ENCODE measurements at regions not wholly inside any gene's neighbourhood (a gene's known extent, or its start where the extent isn't known, plus 50 kb on each side); places are given as distances from the start of the nearest gene placed in this dataset.
"Not testable (repeated sequence)": the region's sequence is repeated elsewhere in the genome, so short reads cannot be mapped to it uniquely, and the experiment has no call there.

DNA sequence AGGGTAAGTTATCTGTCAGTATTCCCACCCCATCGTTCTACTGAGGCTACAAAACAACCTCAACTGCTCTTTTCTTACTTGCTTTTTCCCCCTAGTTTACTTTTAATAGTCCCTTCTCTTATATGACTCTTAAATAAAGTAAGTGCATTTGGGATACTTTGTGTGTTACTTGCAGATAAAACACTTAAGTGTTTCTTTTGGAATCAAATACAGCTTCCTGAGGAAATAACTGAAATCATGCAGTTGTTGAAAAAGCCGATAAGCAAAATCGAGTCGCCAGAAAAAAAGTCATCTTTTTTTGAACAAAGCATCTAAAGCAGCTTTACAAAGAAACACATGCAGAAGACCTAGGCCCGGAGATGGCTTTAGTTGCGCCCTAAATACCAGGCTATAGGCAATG, 53.5 kb upstream of the EPB41L4A start:
- no peak for DNase-seq (ENCODE audit: low read depth)

DNA sequence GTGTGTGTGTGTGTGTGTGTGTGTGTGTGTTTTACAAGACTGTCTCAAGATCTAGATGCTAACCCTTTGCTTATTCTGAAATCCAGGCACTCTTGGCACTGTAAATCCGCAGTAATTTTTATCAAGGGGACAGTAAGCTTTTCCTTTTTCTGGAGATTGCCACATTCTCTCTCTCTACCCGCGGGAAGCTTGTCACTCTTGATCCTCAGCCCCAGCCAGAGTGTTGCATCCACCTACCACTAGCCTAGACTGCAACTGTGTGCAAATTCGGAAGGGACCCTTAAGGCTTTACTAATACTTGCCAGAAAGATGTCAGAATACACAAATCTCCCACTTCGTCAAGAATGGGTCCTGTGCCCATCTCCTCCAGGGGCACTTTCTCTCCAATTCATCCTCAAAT, 54.9 kb upstream of the EPB41L4A start:
- DNase-seq (ENCODE audit: low read depth) = no peak

DNA sequence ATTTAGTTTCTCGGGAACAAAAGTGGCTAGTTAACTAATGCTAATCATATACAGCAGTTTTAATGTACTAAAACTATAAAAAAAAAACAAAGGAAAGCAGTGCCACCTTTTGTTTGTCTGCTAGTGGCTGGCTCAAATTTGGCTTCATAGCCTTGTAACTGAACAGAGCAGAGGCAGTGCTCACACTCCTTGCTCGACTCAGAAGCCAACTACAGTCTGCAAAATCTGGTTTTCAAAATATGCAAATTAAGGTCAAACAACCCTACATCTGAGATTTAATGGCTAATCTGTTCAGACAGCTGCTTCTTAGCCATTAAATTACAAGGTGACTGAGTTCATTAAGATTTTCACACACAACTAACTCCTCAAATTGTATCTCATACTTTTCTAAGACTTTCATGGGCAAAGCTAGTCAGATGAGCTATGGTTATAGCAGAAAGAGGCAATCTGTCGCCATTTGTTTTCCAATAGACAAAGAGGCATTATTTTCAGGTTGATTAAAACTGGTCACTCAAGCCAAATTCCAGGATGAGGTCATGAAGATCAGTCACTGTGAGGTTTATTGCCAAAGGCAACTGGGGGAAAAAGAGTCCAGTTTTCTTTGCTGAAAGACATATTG, 56.8 kb upstream of the EPB41L4A start:
- DNase-seq (ENCODE audit: low read depth) = no peak

DNA sequence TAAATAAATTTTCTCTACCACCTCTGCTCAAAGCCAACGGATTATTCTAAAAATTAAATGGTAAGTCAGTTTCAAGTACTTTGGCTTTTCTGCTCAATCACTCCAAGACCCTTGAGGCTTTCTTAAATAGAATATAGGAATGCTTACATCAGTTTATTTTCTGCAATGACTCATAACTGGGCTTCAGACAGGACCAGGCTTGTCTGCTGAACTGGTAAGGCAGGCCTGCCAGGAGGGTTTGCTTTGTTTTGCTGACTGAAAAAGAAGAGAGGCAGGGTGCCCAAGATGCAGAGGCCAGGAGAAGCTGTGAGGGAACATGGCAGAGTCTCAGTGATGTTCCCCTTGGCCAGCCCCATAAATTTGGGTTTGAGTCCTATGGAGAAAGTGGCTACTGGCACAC, 60.3 kb upstream of the EPB41L4A start:
- peak; percentile 12 for DNase-seq (ENCODE audit: low read depth)

DNA sequence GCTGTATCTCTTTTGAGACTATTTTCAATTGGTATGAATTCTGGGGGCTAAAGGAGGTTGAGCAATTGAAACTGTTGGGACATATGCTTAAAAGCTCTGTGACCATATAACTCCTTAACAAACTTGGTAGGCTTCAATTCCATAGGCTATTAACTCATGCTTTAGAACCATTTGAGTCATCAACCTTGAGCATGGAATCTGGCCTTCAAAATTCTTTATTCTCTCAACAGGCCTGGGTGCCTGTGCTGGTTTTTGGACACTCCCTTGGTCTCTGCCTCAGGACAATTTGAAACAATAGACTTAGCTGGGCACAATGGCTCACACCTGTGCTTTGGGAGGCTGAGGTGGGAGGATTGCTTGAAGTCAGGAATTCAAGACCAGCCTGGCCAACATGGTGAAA, 61.4 kb upstream of the EPB41L4A start:
- DNase-seq (ENCODE audit: low read depth) = no peak

DNA sequence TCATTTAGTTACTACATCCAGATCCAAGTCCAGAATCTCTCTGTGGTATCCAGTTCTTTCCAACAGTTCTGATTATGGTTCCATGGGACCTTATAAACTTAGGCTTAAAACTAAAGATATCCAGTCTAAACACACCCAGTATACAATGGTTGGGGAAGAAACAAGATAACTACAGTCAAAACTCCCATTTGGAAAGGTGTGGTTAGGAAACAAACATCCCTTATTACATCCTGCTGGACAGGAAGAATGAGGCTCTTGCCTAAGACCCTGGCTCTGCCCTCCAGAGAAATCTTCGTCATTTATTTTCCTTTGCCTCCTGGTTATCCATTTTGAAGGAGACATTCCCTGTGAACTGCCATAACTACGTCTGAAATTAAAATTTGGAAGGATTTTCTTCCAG, 64.6 kb upstream of the EPB41L4A start:
- DNase-seq (ENCODE audit: low read depth) = no peak

DNA sequence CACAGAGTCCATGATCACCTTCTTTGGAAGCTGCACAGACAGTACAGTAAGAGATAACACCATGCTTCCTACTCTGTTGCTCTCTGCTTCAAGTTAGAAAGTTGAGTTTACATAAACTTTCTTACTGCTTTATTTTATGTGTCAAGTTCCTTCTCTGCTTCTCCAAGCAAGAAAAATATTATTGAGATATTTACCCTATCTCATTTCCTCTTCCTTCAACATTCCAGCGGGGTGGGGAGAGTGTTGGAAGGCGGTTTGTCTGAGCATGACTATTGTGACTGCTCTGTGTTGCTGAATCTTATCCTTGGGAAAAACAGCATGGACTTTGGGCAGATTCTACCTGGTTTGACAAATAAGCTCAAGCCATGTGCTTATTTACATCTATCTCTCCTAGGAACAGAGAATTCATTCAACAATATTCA, 66.9 kb upstream of the EPB41L4A start:
- no peak for DNase-seq (ENCODE audit: low read depth)

GRCh38 chr5:112491257-112491656, 72.2 kb upstream of the EPB41L4A start:
- DNase-seq (ENCODE audit: low read depth) = peak; percentile 4

DNA sequence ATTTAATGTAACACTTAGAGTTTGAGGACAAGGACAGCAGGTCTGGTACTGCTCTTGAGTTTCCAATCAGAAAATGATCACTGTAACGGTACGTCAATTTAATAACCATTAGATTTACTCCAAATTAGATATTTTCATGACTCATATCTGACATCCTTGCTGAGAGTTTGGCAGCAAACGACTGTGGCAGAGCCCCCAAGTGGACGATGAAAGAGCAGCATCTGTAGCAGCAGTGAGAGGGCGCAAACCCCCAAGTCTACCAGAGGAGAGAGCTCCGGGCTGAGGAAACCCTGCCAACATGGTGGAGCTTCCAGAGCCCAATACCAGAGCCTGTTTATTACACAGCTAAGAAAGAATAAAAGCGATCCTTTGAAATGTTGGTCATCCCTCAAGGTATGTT, 73.2 kb upstream of the EPB41L4A start:
- peak; percentile 62 for DNase-seq (ENCODE audit: low read depth)

- DNase-seq (ENCODE audit: low read depth) = not testable (repeated sequence)
Observed at GRCh38 chr5:112503749-112504501, 84.8 kb upstream of the EPB41L4A start.

DNA sequence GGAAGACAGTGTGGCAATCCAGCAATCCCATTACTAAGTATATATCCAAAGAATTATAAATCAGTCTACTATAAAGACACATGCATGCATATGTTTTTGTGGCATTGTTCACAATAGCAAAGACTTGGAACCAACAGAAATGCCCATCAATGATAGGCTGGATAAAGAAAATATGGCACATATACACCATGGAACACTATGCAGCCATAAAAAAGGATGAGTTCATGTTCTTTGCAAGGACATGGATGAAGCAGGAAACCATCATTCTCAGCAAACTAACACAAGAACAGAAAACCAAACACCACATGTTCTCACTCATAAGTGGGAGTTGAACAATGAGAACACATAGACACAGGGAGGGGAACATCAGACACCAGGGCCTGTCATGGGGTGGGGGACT, 90.0 kb upstream of the EPB41L4A start:
- DNase-seq (ENCODE audit: low read depth) = not testable (repeated sequence)

DNA sequence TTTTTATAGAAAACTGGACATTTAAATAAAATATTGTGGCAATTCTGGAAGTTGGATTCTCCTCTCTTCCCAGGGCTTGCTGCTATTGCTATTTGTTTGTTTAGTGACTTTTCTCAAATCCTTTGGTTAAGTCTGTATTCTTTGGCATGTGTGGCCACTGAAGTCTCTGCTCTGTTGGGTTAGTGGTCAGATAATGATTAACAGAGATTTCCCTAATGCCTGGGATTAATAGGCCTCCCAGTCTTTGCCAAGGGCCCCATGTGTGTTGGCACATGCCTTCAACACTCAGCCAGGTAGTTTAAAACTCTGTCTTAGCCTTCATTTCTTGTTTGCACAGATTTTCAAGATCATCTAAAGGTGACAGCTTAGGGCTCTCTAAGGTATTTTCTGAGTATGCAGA, 92.8 kb upstream of the EPB41L4A start:
- no peak for DNase-seq (ENCODE audit: low read depth)

- no peak for DNase-seq (ENCODE audit: low read depth)
Observed at GRCh38 chr5:112512901-112513300, 93.8 kb upstream of the EPB41L4A start.

DNA sequence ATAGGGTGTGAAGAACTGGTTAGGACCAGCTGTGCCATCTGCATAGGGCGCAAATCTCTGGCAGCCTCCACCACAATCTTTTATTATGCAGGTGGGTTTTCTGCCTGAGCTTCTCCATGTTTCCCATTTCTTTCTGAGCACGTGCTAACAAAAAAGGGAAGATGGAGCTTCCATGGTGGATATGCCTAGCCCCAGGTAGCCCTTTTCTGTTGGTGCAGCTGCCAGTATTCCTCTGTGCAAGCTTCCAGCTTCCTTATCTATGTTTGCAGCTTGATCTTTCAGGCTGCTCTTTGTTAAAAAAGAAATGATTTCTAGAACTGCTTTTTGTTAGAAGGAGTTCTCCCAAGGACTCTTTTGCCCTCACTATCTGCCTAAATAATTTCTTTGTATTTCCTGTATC, 95.0 kb upstream of the EPB41L4A start:
- DNase-seq (ENCODE audit: low read depth) = no peak

DNA sequence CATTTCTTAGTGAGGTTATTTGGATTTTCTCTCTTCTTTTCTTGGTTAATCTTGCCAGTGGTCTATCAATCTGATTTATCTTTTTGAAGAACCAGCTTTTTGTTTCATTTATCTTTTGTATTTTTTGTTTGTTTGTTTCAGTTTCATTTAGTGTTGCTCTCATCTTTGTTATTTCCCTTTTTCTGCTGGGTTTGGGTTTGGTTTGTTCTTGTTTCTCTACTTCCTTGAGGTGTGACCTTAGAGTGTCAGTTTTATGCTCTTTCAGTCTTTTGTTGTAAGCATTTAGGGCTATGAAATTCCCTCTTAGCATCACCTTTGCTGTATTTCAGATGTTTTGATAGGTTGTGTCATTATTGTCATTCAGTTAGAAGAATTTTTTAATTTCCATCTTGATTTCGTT, 101.4 kb upstream of the EPB41L4A start:
- DNase-seq (ENCODE audit: low read depth) = not testable (repeated sequence)

DNA sequence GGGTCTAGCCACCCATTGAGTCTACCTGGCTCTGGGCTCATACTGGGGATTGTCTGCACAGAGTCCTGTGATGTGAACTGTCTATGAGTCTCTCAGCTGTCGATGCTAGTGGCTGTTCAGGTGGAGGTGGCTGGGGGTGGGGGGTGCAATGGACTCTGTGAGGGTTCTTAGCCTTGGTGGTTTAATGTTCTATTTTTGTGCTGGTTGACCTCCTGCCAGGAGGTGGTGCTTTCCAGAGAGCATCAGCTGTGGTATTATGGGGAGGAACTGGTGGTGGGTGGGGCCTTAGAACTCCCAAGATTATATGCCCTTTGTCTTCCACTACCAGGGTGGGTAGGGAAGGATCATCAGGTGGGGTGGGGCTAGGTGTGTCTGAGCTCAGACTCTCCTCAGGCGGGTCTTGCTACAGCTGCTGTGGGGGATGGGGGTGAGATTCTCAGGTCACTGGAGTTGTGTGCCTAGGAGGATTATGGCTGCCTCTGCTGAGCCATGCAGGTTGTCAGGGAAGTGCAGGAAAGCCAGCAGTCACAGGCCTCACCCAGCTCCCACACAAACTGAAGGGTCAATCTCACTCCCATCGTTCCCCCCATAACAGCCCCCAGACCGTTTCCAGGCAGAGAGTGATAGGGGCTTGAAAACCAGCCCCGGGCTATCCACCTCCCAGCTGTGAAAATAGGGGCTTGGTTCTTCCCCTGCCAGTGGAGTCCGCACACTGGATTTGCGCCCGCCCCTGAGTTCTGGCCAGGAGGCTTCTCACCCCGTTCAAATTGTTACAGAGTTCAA, 104.0 kb upstream of the EPB41L4A start:
- DNase-seq (ENCODE audit: low read depth) = not testable (repeated sequence)

DNA sequence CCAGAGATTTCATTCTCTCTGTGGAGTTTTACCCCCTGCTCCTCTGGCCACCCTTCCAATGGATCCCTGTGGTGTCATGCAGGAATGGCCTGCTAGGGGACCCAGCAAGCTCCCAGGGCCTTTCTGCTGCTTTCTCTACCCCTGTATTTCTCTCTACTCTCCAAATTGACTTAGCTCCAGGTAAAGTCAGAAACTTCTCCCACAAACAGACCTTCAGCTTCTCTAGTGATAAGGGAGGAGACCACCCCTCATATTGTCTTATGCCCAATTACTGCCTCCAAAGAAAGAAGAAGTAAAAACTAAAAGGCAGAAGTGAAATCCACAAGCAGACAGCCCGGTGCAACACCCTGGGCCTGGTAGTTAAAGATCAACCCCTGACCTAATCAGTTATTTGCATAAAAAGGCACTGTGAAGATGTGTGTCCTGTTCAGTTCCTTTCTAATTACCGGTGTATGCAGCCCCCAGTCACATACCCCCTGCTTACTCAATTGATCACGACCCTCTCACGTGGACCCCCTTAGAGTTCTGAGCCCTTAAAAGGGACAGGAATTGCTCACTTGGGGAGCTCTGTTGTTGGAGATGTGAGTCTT, 104.7 kb upstream of the EPB41L4A start:
- DNase-seq (ENCODE audit: low read depth) = not testable (repeated sequence)

DNA sequence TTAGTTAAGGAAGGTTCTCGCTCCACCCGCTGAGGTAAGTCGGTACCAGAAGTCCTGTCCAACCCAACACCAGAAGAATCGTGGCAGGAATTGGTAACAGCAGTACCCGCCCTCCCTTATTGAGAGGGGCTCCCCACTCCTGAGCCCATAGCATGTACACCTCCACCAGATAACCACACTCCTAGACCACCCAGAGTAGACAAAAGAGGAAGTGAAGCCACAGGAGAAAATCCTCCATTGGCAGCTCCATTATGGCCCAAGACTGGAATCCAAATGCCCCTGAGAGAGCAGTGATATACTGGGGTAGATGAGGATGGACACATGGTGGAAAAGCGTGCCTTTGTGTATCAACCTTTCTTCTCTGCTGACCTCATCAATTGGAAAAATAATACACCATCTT, 106.1 kb upstream of the EPB41L4A start:
- DNase-seq (ENCODE audit: low read depth) = no peak

- DNase-seq (ENCODE audit: low read depth) = no peak
Observed at GRCh38 chr5:112528928-112529327, 109.9 kb upstream of the EPB41L4A start.

DNA sequence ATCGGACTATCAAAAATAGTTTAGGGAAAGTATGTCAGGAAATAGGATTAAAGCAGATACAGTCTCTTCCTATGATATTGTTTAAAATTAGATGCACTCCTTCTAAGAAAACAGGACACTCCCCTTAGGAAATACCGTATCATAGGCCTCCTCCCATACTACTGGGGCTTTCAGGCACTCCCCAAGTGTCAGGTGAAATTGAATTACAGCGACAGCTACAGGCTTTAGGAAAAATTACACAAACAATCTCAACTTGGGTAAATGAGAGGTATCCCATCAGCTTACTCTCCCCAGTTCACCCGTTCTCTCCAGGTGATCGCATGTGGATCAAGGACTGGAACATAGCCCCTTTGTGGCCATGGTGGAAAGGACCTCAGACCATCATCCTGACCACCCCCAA, 110.4 kb upstream of the EPB41L4A start:
- no peak for DNase-seq (ENCODE audit: low read depth)

- DNase-seq (ENCODE audit: low read depth) = no peak
Observed at GRCh38 chr5:112532654-112533360, 113.7 kb upstream of the EPB41L4A start.

GRCh38 chr5:112533362-112533761, 114.3 kb upstream of the EPB41L4A start:
- no peak for DNase-seq (ENCODE audit: low read depth)
